Neural cell (in vitro differentiated cells): ENCODE measurements at regions not wholly inside any gene's neighbourhood (a gene's known extent, or its start where the extent isn't known, plus 50 kb on each side); places are given as distances from the start of the nearest gene placed in this dataset.
"Not testable (repeated sequence)": the region's sequence is repeated elsewhere in the genome, so short reads cannot be mapped to it uniquely, and the experiment has no call there.

Experiments
- H2AFZ ChIP-seq: fragments of 200-600, 300-800 bp; sonication (generic), shearing (Covaris generic); 2 replicates; pipeline ENCODE4 v1.6.0; 2014; ENCODE audit warnings: low read depth, mild to moderate bottlenecking, antibody characterized with exemption, low read length, moderate library complexity
- H3F3A ChIP-seq: fragments of 200-600 bp; shearing (Covaris generic); 2 replicates; pipeline ENCODE4 v1.6.1; 2016; ENCODE audit warnings: mild to moderate bottlenecking, moderate library complexity, mixed read lengths, antibody characterized with exemption, low read length; ENCODE audit not compliant: insufficient read depth, poor library complexity, severe bottlenecking
- H3K27ac ChIP-seq: fragments of 200-600, 300-800 bp; sonication (generic), shearing (Covaris generic); 2 replicates; pipeline ENCODE4 v1.5.1; 2014; ENCODE audit warnings: mild to moderate bottlenecking, low read length, moderate library complexity
- H3K27me3 ChIP-seq: fragments of 300-800, 200-600 bp; sonication (generic), shearing (Covaris generic); 2 replicates; pipeline ENCODE4 v1.6.0; 2014; ENCODE audit warnings: mild to moderate bottlenecking, low read depth, low read length, moderate library complexity; ENCODE audit not compliant: insufficient read depth
- H3K36me3 ChIP-seq: fragments of 300-800, 200-600 bp; sonication (generic), shearing (Covaris generic); 2 replicates; pipeline ENCODE4 v1.5.1; 2014; ENCODE audit warnings: mild to moderate bottlenecking, antibody characterized with exemption, low read length, moderate library complexity; ENCODE audit not compliant: insufficient read depth
- H3K4me2 ChIP-seq: fragments of 300-800, 200-600 bp; sonication (generic), shearing (Covaris generic); 2 replicates; pipeline ENCODE4 v1.6.0; 2014; ENCODE audit warnings: mild to moderate bottlenecking, low read length
- H3K4me3 ChIP-seq: fragments of 300-800, 200-600 bp; sonication (generic), shearing (Covaris generic); 2 replicates; pipeline ENCODE4 v1.5.1; 2014; ENCODE audit warnings: mild to moderate bottlenecking, low read length, moderate library complexity
- H3K79me2 ChIP-seq: fragments of 200-600 bp; shearing (Covaris generic); replicated peaks from 2 replicates; pipeline ENCODE4 v1.6.0; 2014; ENCODE audit warnings: mild to moderate bottlenecking, low read length, moderate library complexity; ENCODE audit not compliant: insufficient read depth
- H3K9ac ChIP-seq: fragments of 300-800, 200-600 bp; sonication (generic), shearing (Covaris generic); 2 replicates; pipeline ENCODE4 v1.6.1; 2016; ENCODE audit warnings: mild to moderate bottlenecking, low read length, mixed read lengths
- H3K9me2 ChIP-seq: fragments of 200-600 bp; shearing (Covaris generic); 2 replicates; pipeline ENCODE4 v1.6.1; 2016; ENCODE audit warnings: mild to moderate bottlenecking, low read length, mixed read lengths; ENCODE audit not compliant: insufficient read depth
- H3K9me3 ChIP-seq: fragments of 200-600, 300-800 bp; sonication (generic), shearing (Covaris generic); 2 replicates; pipeline ENCODE4 v1.6.1; 2016; ENCODE audit warnings: mild to moderate bottlenecking, mixed run types, low read length, moderate library complexity, mixed read lengths
- H4K20me1 ChIP-seq: fragments of 200-600 bp; shearing (Covaris generic); 2 replicates; pipeline ENCODE4 v1.6.1; 2016; ENCODE audit warnings: mild to moderate bottlenecking, mixed run types; ENCODE audit not compliant: insufficient read depth
- CTCF ChIP-seq: fragments of 450-650 bp; IDR thresholded peaks from 2 replicates; pipeline ENCODE4 v1.5.1; 2014; ENCODE audit warnings: antibody characterized with exemption, mild to moderate bottlenecking, moderate library complexity; ENCODE audit not compliant: poor library complexity, severe bottlenecking
- EP300 ChIP-seq: fragments of 450-650 bp; conservative IDR thresholded peaks from 2 replicates; pipeline ENCODE4 v1.6.1; 2014; ENCODE audit warnings: antibody characterized with exemption, mild to moderate bottlenecking, moderate library complexity; ENCODE audit not compliant: poor library complexity, severe bottlenecking
- EZH2 ChIP-seq: fragments of 200-600, 300-800 bp; shearing (Covaris generic), sonication (generic); IDR thresholded peaks from 2 replicates; pipeline ENCODE4 v1.6.1; 2014; ENCODE audit warnings: antibody characterized with exemption, low read length, borderline replicate concordance, mild to moderate bottlenecking; ENCODE audit not compliant: insufficient read depth, poor library complexity, severe bottlenecking
- MXI1 ChIP-seq: fragments of 450-650 bp; conservative IDR thresholded peaks from 2 replicates; pipeline ENCODE4 v1.6.1; 2014; ENCODE audit warnings: antibody characterized with exemption, mild to moderate bottlenecking; ENCODE audit not compliant: poor library complexity, severe bottlenecking
- POLR2AphosphoS5 ChIP-seq: IDR thresholded peaks from 2 replicates; pipeline ENCODE4 v1.6.1; 2012
- RAD21 ChIP-seq: fragments of 450-650 bp; conservative IDR thresholded peaks from 2 replicates; pipeline ENCODE4 v1.6.1; 2014; ENCODE audit warnings: antibody characterized with exemption, mild to moderate bottlenecking, moderate library complexity
- REST ChIP-seq: IDR thresholded peaks from 2 replicates; pipeline ENCODE4 v1.6.1; 2012; ENCODE audit warnings: borderline replicate concordance
- SMC3 ChIP-seq: fragments of 450-650 bp; conservative IDR thresholded peaks from 2 replicates; pipeline ENCODE4 v1.6.1; 2014; ENCODE audit warnings: antibody characterized with exemption, mild to moderate bottlenecking, moderate library complexity; ENCODE audit not compliant: poor library complexity
- TAF1 ChIP-seq: IDR thresholded peaks from 2 replicates; pipeline ENCODE4 v1.6.1; 2012; ENCODE audit warnings: low read depth

GRCh38 chr6:10313799-10314162 lies 101.1 kb downstream of the TFAP2A start:
- no peak overlapping the region for H3K9ac ChIP-seq
- H3K36me3 ChIP-seq: no peaks in the 10 kb centered on the region
- no peak overlapping the region for H3K4me2 ChIP-seq
- no peaks in the 10 kb centered on the region for H3K9me2 ChIP-seq
- no peaks in the 10 kb centered on the region for H3K27me3 ChIP-seq
- H2AFZ ChIP-seq: no peak overlapping the region
- no peaks in the 10 kb centered on the region for H3K79me2 ChIP-seq
- H3F3A ChIP-seq: no peaks in the 10 kb centered on the region
- TF ChIP-seq EP300 (no peak), REST (no peak), SMC3 (no peak), POLR2AphosphoS5 (no peak), CTCF (no peak), EZH2 (no peak), MXI1 (no peak), RAD21 (no peak), TAF1 (no peak)
- no peaks in the 10 kb centered on the region for H4K20me1 ChIP-seq
- no peak overlapping the region for H3K4me3 ChIP-seq
- no peaks in the 10 kb centered on the region for H3K9me3 ChIP-seq
- no peak overlapping the region for H3K27ac ChIP-seq

GRCh38 chr6:10312445-10312844 lies 102.4 kb downstream of the TFAP2A start:
- Histone ChIP-seq H3F3A (no peaks in the 10 kb centered on the region), H4K20me1 (no peaks in the 10 kb centered on the region), H3K9me2 (no peaks in the 10 kb centered on the region), H2AFZ (no peak overlapping the region), H3K4me3 (no peak overlapping the region), H3K27me3 (no peaks in the 10 kb centered on the region), H3K27ac (no peak overlapping the region), H3K9ac (no peak overlapping the region), H3K9me3 (no peaks in the 10 kb centered on the region), H3K4me2 (no peak overlapping the region), H3K36me3 (no peaks in the 10 kb centered on the region), H3K79me2 (no peaks in the 10 kb centered on the region)
- TF ChIP-seq EZH2 (no peak), POLR2AphosphoS5 (no peak), EP300 (no peak), SMC3 (no peak), TAF1 (no peak), RAD21 (no peak), MXI1 (no peak), CTCF (no peak), REST (no peak)

- H3K79me2 ChIP-seq, H3K9ac ChIP-seq, H3K9me3 ChIP-seq, H3F3A ChIP-seq, H2AFZ ChIP-seq, H3K27me3 ChIP-seq, H3K9me2 ChIP-seq, H3K4me3 ChIP-seq, H3K27ac ChIP-seq, H3K4me2 ChIP-seq, H3K36me3 ChIP-seq, H4K20me1 ChIP-seq: not testable (repeated sequence)
Measured at GRCh38 chr6:10311546-10312405, 103.1 kb downstream of the TFAP2A start.
